HG03045 (cell line): ENCODE measurements at regions not wholly inside any gene's neighbourhood (a gene's known extent, or its start where the extent isn't known, plus 50 kb on each side); places are given as distances from the start of the nearest gene placed in this dataset.
"Not testable (repeated sequence)": the region's sequence is repeated elsewhere in the genome, so short reads cannot be mapped to it uniquely, and the experiment has no call there.

ENCODE experiments used
- ATAC-seq: cut with Tn5 transposase; IDR thresholded peaks from one replicate; pipeline ENCODE4 v1.9.1; 2021; ENCODE audit warnings: mild to moderate bottlenecking, moderate library complexity; ENCODE audit not compliant: unreplicated experiment

DNA sequence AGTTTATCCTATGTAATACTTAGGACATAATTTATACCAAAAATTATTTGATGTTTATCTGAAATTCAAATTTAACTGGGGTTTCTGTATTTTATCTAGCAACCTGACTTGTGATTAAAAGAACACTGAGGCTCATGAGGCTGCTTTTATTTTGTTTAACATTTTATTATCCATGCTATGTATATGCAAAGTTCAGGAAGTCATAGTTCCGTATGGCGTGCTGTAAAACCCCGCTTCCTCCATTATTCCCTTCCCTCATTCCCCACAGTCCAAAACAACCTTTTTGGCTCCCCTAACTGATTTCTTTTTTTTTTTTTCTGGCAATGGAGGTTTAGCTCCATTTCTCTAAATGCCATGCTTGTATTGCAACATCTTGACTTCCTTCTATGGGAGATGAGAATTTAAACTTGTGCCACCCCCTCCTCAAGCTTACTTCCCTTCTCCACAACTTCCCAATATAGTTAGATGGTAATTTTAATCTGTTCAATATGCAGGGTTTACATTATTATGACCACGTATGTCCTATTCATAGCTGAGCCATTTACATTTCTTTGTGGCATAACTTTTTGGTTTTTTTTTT is 138.0 kb upstream of the DNAH14 start:
- no peak for ATAC-seq

DNA sequence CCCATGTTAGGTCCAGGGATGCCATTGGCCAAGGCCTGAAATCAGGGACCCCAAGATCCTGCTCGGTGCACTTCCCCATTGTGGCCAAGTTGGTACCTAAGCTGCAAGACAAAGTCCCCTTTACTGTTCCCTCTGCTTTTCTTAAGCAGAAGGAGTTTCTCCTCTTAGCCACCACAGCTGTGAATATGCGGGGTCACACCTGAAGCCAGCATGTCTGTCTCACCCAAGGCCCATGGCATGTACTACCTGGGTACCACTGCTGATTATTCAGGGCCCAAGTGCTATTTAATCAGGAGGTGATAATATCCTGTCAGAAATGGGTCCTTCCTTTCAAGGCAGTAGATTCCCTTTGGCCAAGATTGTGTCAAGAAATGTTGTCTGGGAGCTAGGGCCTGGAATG is 133.9 kb upstream of the DNAH14 start:
- ATAC-seq: no peak

DNA sequence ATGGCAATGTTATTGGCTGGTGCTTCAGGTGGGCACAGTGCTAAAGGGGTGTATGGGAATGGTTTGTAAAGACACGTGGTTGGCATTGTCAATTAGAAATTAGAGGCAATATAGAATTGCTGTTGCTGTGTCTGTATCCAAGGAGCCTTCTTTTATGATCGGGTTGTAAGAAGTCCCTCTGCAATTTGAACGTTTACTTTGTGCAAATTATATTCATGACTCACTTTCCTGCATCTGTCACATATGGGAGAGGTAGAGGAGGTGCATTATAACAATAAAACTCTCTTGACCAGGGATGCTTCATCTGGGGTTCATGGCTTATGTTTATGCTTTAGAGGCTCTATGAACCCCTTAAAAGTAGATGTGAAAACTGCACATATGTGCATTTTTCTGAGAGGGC is 130.4 kb upstream of the DNAH14 start:
- ATAC-seq: no peak

DNA sequence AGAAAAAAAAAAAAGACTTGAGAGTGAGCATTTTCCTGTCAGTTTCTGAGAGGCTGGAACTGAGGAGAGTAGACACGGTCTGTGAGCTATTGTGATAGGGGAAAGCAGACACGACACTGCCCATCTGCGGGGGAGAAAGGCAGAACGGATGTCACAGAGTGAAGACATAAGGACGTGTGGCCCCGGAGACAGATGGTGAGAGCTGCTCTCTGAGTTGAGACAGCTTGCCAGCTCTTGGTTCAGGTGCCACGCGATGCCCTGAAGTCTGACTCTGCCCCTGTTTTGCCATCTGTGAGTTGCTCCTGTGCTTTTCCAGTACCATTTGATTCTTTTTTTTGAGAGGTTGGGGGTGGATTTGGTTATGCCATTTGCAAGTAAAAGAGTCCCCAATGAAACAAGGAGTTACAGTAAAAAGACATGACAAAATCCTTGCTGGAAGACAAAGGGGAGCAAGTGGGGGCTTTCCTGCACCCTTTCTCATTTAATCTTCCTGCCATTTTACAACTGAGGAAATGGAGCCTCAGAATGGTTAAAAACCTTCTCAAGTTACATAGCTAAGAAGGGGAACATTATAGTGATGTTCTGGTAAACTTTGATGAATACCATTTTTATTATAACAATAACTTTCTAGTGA is 128.9 kb upstream of the DNAH14 start:
- no peak for ATAC-seq

DNA sequence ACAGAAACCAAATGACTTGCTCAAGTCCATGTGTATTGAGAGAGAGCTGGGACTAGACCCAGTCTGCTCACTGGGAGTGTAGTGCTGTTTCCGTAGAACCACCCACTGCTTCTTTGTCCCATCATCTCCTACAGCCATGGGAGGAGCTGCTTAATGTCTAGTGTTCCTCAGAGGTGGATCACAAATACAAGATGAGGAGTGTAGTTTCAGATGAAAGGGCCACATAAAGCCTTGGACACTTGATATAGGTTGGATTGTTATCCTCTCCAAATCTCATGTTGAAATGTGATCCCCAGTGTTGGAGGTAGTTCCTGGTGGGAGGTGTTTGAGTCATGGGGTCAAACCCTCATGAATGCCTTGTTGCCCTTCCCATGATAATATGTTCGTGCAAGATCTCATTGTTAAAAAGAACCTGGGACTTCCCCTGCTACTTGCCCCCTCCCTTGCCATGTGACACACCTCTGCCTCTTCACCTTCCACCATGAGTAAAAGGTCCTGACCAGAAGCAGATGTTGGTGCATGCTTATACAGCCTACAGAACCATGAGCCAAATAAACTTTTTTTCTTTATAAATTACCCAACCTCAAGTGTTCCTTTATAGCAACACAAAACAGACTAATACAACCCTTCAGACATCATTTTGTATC is 127.5 kb upstream of the DNAH14 start:
- ATAC-seq: no peak

DNA sequence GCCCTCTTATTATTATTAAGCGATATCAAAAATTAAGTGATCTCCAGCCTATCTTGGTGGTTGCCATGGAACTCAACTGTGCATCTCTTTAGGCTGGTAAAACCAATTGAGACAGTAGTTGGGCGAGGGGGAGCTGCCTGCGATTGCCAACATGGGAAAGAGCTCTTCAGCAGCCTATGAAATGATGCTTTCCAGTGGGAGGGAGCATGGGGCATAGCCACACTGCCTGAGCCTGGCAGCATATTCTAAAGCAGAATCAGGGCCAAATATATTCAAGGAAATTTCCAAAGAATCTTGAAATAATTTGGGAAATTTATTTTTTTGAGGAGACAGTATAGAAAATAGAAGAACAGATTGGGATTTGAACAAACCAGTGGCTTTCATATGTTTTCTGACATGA is 126.9 kb upstream of the DNAH14 start:
- no peak for ATAC-seq

DNA sequence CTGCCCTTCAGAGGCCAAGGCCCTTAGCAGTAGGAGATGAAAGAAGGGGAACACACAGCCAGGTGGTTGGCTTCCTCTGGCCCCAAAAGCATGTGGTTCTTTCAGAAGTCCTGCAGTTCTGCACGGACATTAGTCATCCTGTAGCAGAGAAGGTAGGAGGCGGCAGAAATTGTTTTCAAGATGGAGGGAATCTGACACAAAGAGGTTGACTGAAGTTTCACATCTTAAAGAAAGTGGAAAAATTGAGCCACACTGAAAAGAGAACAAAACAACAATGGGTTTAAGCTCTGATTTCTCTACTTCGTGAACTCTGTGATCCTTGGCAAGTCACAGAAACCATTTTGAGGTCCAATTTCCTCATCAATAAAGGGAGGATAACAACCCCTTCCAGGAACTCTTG is 125.3 kb upstream of the DNAH14 start:
- ATAC-seq: no peak

DNA sequence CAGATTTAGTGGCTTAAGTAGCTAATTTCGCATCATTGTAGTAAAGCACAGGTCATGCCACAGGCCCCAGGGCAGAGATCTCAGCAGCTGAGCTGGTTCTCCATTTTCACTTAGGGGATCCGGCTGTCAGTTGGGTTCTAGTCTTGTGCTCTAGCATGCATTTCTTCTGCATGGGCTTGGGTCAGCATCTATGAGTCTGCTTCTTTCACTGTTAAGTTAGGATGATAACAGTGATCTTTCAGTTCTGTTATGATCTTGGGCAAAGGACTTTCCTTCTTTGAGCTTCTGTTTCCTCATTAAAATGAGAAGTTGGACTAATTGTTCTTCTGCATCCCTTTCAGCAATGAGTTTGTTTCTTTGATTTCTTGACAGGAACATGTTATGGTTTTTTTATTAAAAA is 123.6 kb upstream of the DNAH14 start:
- ATAC-seq: no peak

DNA sequence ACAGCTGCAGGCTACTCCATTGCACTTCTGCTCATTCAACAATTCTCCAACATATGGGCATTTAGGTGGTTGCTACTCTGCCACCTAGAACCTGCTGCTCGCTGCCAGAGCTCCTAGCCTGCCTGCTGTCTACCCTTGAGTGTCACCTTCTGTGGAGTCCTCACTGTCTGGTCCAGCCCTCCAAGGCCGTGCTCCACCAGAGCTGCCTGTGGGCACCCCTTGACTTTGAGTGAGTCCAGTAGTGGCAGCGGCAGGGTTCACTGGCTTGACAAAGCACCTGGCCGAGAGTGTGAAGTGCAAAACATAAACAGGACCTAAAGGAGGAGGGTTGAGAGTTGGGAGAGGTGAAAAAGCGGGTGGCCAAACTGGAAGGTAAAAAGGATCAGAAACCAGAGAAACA is 120.3 kb upstream of the DNAH14 start:
- ATAC-seq: no peak

DNA sequence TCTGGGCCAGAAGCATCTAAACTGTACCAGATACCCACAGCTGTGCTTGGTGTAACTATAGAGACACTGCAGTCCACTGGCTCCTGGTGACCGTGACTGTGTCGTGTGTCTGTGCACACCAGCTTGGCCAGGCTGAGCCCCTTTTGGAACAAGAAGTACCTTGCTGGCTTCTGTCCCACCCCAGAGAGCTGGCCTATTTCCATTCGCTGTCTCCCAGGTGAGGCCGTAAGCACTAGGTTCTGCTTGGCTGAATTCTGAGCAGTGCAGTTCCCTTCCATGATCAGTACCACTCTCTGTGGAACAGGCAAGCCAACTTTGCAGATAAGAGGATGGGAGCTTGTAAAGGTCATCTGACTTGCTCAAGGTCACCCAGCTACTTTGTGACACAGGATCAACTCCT is 119.9 kb upstream of the DNAH14 start:
- ATAC-seq: no peak

DNA sequence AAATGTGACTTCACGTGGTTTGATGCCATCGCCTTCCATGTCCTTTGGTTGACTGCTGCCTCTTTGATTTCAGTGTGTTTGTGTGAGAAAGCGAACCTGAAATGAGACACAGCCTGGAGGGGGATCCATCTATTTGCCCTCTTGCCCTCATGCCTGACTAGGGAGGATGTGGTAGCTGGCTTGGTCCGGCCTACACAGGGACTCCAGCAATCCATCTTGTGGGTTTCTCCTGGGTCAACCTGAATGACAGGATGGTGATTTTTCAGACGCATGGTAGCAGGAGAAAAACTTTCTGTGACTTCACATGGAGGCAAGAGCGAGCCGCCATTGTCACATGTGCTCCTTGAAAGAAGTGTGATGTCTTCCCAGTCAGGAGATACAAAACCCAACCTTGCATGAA is 117.9 kb upstream of the DNAH14 start:
- ATAC-seq: no peak

DNA sequence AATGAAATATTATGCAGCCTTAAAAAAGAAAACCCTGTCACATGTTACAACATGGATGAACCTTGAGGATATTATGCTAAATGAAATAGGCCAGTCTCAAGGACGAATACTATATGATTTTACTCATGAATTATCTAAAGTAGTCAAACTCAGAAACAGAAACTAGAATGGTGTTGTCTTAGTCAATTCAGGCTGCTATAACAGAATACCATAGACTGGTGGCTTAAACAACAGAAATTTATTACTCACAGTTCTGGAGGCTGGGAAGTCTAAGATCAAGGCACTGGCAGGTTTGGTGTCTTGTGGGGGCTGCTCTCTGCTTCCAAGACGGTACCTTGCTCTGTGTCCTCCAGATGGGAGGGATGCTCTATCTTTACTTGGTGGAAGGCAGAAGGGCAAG is 113.8 kb upstream of the DNAH14 start:
- no peak for ATAC-seq

DNA sequence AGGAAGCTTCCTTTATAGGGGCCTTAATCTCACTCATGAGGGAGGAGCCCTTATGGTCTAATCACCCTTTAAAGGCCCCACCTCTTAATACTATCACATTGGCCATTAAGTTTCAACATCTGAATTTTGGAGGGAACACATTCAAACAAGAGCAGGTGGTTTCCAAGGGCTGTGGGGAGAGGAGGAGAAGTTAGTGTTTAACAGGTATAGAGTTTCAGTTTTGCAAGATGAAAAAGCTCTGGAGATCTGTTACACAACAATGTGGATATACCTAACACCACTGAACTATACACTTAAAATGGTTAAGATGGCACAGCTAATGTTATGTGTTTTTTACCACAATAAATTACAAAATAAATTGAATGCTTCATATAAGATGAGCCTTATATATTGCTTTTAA is 113.4 kb upstream of the DNAH14 start:
- ATAC-seq: no peak

DNA sequence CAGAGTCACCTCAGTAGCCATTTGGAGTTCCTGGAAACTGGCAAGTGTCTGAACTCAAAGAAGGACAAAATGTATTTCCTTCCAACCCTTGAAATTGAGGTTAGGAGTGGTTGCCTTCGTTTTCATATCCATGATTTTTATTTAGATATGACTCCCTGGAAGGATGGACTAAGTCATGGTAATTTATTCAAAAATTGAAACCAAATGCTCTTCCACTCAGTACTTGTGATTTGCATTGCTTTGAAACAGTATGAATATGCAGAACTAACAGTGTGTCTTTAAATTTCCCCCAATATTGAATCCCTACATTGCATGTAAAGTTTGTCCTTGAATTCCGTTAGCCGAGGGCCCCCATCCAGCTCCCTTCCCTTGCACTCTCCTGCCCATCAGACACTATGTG is 112.1 kb upstream of the DNAH14 start:
- ATAC-seq: no peak

DNA sequence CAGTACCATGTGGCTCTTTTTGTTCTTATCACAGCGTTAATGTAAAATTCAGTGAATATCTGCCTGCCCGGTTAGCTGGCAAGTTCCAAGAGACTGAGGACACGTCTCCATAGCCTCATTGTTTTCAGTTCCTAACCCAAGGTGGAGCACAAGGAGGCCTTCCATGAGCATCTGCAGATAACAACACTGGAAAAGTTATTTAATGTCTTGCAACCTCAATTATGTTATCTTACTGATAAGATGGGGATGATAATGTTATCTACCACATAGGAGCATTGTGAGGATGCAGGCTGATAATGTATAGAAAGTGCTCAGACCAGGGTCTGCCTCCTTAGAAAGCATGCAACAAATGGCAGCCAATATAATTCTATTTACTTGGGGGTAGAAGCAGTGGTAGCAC is 109.6 kb upstream of the DNAH14 start:
- ATAC-seq: no peak

DNA sequence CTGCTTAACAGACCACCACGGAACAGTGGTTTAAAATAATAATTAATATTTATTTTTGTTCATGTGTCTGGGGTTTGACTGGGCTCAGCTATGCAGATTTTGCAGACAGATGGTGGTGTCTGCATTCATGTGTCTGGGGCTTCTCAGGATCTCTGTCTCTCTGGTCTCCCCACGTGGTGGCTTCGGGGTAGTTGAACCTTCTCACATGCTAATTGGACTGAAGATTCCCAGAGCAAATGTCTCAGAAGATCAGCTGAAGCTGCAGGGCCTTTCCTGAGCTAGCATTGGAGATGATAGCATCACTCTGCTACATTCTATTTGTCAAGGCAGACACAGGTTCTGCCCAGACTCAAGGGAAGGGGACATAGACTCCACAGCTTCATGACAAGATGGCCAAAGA is 109.1 kb upstream of the DNAH14 start:
- no peak for ATAC-seq

DNA sequence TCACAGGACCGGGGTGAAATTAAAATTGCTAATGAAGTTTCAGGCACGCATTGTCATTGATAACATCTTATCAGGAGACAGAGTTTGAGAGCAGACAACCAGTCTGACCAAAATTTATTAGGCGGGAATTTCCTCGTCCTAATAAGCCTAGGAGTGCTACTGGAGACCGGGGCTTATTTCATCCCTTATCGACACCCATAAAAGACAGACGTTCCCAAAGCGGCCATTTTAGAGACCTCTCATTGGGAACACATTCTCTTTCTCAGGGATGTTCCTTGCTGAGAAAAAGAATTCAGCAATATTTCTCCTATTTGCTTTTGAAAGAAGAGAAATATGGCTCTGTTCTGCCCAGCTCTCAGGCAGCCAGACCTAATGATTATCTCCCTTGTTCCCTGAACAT is 107.7 kb upstream of the DNAH14 start:
- not testable (repeated sequence) for ATAC-seq

DNA sequence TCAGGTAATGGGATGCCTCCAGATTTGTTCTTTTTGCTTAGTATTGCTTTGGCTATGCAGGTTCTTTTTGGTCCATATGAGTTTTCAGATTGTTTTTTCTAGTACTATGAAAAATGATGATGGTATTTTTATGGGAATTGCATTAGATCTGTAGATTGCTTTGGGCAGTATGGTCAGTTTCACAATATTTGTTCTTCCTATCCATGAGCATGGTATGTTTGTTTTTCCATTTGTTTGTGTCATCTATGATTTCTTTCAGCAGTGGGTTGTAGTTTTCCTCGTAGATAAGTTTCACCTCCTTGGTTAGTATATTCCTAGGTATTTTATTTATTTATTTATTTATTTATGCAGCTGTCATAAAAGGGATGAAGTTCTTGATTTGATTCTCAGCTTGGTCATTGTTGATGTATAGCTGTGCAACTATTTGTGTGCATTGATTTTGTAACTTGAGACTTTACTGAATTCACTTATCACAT is 103.9 kb upstream of the DNAH14 start:
- no peak for ATAC-seq

DNA sequence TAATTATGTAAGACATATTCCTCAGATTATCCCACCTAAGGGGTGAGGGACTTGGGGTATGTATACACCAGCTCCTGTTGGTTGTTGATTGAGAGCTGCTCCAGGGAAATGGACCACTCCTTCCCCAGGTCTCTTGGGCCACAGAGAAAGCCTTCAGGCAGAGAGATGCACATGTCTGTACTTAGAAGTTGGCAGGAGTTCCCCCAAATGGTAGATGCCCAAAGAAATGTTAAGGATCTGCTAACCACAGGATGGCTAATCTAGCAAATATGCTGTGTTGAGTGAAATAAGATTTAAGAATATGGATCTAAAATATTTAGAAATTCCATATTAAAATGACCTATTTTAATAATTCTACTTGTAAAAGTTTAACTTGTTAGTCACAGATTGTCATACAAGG is 100.8 kb upstream of the DNAH14 start:
- ATAC-seq: no peak

DNA sequence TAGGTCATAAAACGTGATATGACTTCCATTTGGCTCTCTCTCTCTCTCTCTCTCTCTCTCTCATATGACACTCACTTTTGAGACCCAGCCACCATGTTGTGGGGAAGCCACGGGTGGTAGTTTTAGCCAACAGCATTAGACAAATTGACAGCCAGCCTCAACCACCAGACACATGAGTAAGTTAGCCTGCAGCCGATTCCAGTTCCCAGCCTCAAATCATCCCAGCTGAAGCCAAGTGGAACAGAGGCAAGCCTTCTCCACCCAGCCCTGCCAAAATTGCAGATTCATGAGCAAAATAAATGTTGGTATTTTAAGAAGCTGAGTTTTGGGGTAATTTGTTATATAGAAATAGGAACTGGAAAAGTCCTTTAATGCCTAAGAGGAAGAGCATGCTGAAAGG is 98.0 kb upstream of the DNAH14 start:
- ATAC-seq: no peak

DNA sequence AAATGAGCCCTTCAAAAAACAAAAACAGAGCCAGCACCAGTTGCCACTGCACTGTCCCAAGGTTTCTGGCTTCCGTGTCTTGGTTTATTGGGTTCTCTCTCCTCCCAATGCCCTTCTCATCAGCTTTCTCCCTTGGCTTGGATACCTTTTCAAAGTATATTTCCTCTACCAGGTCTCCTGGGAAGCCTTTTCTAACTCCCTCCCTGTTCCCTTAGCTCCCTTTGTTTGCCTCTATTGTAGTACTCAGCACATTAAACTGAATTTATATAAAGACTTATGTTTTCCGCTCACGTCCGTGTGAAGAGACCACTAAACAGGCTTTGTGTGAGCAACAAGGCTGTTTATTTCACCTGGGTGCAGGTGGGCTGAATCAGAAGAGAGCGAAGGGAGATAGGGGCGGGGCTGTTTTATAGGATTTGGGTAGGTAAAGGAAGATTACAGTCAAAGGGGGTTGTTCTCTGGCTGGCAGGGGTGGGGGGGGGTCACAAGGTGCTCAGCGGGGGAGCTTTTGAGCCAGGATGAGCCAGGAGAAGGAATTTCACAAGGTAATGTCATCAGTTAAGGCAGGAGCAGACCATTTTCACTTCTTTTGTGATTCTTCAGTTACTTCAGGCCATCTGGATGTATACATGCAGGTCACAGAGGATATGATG is 89.7 kb upstream of the DNAH14 start:
- not testable (repeated sequence) for ATAC-seq

DNA sequence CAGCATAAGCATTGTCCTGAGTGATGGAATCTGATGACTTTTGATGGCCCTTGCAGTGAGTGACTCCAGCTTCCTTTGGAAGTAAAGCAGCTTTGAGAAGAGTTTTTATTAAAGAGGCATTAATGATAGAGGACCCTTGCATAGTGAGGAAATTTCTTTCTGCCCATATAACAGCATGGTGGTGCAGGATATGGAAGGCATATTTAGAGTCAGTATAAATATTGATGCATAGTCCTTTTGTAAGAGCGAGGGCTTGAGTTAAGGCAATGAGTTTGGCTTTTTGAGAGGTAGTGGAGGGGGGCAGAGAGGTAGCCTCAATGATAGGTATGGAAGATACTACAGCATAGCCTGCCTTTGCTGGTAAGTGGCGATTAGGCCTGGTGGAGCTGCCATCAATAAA is 87.7 kb upstream of the DNAH14 start:
- ATAC-seq: not testable (repeated sequence)
